ENCODE measurements at regions not wholly inside any gene's neighbourhood (a gene's known extent, or its start where the extent isn't known, plus 50 kb on each side); places are given as distances from the start of the nearest gene placed in this dataset.

GRCh38 chr21:39011911-39012310, 171.3 kb downstream of the PSMG1 start:
- TF ChIP-seq POLR2AphosphoS5 (IDR thresholded peaks at IDR 0.05; ENCODE audit: low read depth) (no peak), CTCF (conservative IDR thresholded peaks at IDR 0.05; ENCODE audit: low read depth in 2 of 2) (no peak), REST (IDR thresholded peaks at IDR 0.05; ENCODE audit: unreplicated experiment) (no peak), JUNB (IDR thresholded peaks at IDR 0.05; ENCODE audit: unreplicated experiment) (no peak), EZH2 (IDR thresholded peaks at IDR 0.05; ENCODE audit: low read depth, unreplicated experiment) (no peak), CREB1 (CRISPR knock-in tag; IDR thresholded peaks at IDR 0.05; ENCODE audit: low read depth) (no peak), EZH2phosphoT487 (IDR thresholded peaks at IDR 0.05; ENCODE audit: unreplicated experiment) (no peak), ETS1 (IDR thresholded peaks at IDR 0.05) (no peak), NANOG (IDR thresholded peaks at IDR 0.05; ENCODE audit: borderline replicate concordance) (no peak), ZNF462 (CRISPR knock-in tag; IDR thresholded peaks at IDR 0.05) (no peak), STAT1 (IDR thresholded peaks at IDR 0.05; ENCODE audit: unreplicated experiment) (no peak), ZNF114 (CRISPR knock-in tag; IDR thresholded peaks at IDR 0.05) (no peak), ZNF331 (CRISPR knock-in tag; IDR thresholded peaks at IDR 0.05; ENCODE audit: low read depth) (no peak)
